Left renal cortex interstitium (tissue), 4 donors: ENCODE measurements at regions not wholly inside any gene's neighbourhood (a gene's known extent, or its start where the extent isn't known, plus 50 kb on each side); places are given as distances from the start of the nearest gene placed in this dataset.
"Not testable (repeated sequence)": the region's sequence is repeated elsewhere in the genome, so short reads cannot be mapped to it uniquely, and the experiment has no call there.

Experiments
- DNase-seq, 4 donors: peaks; one replicate each; pipeline ENCODE4 v3.0.0-alpha.2; 2013; ENCODE audit warnings: low read depth in 4 of 4, low spot score in 2 of 4, missing footprints in 1 of 4

DNA sequence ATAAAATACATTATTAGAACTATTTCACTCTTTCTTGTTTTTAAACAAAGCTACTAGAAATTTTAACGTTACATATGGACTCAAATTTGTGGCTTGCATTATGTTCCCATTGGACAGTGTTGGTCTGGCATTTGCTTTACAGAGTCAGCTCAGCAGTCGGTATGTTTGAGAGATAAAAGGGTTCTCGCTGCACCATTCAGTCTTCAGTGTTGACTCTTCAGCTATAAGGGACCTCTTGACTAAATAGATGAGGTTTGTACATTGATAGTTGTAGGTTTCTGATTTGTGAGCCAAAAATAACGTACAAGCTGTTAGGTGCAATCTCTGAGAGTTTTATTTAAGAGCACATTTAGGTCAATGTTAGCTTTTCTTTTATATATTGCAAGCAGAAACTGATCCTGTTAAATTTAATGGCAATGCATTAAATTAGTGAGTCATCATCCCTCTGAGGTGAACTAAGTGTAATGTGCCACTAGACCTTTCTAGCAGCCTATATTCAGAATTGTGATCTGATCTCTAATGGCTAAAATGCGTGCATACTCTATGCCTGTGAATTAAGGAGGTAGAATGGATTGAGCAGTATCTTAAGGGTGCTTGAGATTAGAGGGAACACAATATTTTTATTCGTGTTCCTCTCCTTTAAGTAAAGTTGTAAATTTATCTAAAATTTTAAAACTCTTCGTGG, 485.6 kb upstream of the SYNCRIP start:
- no peak for DNase-seq

DNA sequence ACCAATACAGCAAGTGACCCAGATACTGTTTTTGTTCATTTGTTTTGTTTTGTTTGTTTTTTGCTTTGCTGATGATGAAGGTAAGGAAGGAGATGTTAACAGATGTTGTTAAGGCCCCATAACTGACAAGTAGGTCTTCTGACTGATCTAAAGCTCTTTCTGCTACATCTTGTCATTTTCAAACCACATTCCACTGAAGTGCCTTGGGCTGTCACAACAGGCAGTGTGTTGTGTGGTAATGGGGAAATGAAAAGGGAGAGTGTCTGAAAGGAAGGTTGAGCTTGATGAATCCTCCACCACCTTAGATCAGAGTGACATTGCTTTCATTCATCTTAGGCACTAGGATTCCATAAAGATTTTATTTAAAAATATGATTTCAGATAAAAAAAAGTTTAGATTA, 479.4 kb upstream of the SYNCRIP start:
- DNase-seq = no peak

DNA sequence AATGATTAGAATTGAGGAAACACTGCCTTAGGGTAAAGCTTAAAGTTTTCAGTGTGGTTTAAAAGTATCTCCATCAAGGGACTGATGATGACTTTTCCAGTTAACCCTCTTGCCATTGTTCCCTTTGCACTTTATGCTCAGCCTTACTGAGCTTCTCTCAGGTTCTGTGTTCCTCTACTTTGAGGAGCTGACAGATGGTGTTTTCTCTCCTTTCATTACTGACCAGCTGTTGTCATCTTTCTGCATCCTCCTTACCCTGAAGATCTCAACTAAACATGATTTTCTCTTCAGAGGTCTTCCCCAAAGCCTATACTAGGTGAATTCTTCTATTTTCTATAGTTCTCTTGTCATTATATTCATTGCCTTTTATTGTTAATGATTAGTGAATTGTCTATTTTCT, 475.6 kb upstream of the SYNCRIP start:
- no peak for DNase-seq

- DNase-seq = no peak
Observed at GRCh38 chr6:86107985-86108384, 465.3 kb upstream of the SYNCRIP start.

GRCh38 chr6:86087954-86088353, 445.3 kb upstream of the SYNCRIP start:
- no peak for DNase-seq

GRCh38 chr6:86079938-86080337, 437.3 kb upstream of the SYNCRIP start:
- no peak for DNase-seq

- DNase-seq = no peak
Observed at GRCh38 chr6:86070151-86070550, 427.5 kb upstream of the SYNCRIP start.

DNA sequence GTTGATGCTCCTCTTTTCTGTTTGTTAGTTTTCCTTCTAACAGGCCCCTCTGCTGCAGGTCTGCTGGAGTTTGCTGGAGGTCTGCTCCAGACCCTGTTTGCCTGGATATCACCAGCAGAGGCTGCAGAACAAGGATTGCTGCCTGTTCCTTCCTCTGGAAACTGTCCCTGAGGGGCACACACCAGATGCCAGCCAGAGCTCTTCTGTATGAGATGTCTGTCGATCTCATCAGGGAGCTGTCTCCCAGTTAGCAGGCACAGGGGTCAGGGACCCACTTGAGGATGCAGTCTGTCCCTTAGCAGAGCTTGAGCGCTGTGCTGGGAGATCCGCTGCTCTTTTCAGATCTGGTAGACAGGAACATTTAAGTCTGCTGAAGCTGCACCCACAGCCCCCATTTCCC, 422.3 kb upstream of the SYNCRIP start:
- DNase-seq = not testable (repeated sequence)

GRCh38 chr6:86057293-86057980, 414.8 kb upstream of the SYNCRIP start:
- not testable (repeated sequence) for DNase-seq

- no peak for DNase-seq
Observed at GRCh38 chr6:86045038-86045437, 402.4 kb upstream of the SYNCRIP start.

GRCh38 chr6:86042214-86042613, 399.5 kb upstream of the SYNCRIP start:
- DNase-seq = no peak

- DNase-seq = no peak
Observed at GRCh38 chr6:86031713-86032112, 389.0 kb upstream of the SYNCRIP start.

DNA sequence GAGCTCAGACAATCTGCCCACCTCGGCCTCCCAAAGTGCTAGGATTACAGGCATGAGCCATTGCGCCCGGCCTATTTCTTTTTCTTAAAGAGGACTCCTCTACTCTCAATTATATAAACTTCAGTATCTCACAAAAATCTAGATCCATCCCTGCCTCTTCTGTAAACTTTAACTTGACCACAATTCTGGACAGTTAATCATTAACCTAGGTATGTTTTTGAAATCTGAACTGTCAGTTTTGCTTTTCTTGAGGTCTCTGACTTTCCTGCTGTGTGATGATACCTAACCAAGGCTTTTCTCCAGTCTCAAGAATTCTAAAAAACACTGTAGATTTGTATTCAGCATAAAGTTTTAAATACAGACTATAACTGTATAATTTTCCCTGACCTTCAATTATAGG, 388.2 kb upstream of the SYNCRIP start:
- no peak for DNase-seq

DNA sequence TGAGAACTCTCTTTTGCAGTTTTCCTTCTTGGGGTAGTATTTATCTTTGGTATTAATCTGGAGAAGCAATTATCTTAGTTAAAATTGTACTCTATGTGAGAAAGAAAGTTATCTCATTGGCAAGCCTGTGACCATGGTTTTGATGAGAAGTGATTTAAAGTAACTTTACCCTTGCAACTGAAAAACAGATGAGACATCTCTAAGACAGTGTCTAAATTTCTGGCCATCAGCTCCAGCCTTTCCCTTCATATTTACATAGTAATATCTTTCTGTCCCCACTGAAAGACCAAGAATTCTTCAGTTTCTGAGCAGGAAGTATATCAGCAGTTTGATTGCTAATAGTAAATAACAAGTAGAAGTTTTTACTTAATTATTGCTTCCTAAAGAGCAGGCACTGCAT, 386.1 kb upstream of the SYNCRIP start:
- no peak for DNase-seq

GRCh38 chr6:86026890-86027289, 384.2 kb upstream of the SYNCRIP start:
- DNase-seq = not testable (repeated sequence)

DNA sequence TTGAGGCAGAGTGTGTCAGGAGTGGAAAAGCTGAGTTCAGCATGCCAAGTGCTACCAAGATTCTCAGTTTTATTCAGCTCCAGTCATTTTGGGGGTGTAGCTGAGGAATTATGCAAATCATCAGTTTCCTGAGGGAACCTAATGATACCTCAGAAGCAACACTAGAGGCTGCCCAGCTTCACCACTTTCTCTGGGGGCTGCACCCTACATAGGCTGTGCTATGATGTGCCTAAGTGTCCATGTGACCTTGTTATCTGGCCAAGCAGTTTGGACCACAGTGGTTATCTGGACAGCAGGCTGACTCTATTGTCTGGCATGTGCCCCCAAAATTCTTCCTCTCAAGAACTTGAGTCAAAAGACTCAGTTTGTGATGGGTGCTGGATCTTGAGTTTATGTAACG, 374.6 kb upstream of the SYNCRIP start:
- no peak for DNase-seq

DNA sequence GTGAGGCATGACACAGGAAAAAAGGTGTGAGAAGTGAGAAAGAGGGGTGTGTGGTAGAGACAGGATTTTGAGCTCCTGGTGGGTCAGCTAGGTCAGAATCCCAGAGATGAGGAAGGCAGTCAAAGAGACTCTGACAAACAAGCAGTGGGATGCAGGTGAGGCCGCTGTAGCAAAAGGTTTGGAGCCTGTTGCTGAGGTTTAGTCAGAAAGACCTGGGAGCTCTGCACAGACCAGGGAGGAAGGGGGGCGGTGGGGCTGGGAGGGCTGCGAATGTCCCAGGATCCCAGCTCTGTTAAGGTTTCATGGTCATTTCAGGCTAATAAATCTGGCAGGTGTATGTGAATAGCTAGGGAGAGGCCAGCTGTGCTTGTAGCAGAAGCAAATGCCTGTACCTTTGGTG, 373.9 kb upstream of the SYNCRIP start:
- DNase-seq = no peak

DNA sequence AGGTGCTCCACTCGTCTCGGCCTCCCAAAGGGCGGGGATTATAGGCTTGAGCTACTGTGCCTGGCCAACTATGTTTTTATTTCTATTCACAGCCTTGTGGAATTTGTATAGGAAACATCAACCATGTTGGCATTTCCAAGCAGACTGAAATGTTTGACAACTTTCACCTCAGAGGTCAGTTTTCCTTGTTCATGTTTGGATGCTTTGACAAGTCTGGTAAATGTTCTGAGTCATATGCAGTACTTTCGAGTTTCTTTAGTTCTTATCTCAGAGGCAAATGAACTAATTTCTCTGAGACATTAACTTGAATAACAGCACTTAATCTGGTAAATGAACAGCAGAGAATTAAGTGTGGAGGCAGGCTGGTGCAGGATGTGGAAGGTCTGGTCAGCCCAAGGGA, 373.4 kb upstream of the SYNCRIP start:
- no peak for DNase-seq

- DNase-seq = not testable (repeated sequence)
Observed at GRCh38 chr6:86012991-86013390, 370.3 kb upstream of the SYNCRIP start.

DNA sequence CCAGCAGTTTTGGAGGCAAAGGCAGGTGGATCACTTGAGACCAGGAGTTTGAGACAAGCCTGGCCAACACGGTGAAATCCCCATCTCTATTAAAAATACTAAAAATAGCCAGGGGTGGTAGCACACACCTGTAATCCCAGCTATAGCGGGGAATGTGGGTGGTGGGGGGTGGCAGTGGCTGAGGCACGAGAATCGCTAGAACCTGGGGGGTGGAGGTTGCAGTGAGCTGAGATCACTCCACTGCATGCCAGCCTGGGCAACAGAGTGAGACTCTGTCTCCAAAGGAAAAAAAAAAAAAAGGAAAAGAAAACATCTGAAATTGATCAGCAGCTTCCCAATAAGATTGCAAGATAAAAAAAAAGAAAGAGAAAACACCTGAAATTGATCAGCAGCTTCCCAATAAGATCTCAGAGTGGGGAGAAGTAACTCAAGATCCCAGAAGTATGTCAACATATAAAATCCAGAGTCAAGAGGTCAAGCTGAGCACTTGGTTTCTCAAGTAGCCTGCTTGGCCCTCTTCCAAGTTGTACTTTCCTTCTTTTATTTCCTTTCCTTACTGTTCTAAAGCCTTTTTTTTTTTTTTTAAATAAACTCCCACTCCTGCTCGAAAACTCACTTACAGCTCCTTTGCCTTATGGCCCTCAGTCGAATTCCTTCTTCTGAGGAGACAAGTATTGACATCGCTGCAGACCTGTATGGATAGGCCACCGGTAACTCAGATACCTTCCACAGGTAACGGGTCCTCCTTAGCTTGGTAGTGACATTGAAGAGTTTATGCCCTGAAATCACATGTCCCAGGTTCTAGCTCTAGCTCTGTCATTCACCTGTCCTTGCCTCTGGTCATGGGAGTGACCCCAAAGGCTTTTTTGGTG, 368.5 kb upstream of the SYNCRIP start:
- no peak for DNase-seq

- no peak for DNase-seq
Observed at GRCh38 chr6:85997206-85997605, 354.5 kb upstream of the SYNCRIP start.

- no peak for DNase-seq
Observed at GRCh38 chr6:85996034-85996375, 353.3 kb upstream of the SYNCRIP start.
